Ecto neural progenitor cell (in vitro differentiated cells): ENCODE measurements at regions not wholly inside any gene's neighbourhood (a gene's known extent, or its start where the extent isn't known, plus 50 kb on each side); places are given as distances from the start of the nearest gene placed in this dataset.

Experiments used
- DNase-seq: peaks from one replicate; pipeline ENCODE4 v3.0.0-alpha.2; 2018; ENCODE audit warnings: low spot score

GRCh38 chr10:106467506-106467905, 697.0 kb downstream of the SORCS1 start:
- no peak for DNase-seq

- DNase-seq, result no peak
These were observed 707.0 kb downstream of the SORCS1 start for GRCh38 chr10:106457522-106457921.

- DNase-seq, result no peak
These were observed 710.3 kb downstream of the SORCS1 start for GRCh38 chr10:106454233-106454632.

- no peak for DNase-seq
These were observed 713.5 kb downstream of the SORCS1 start for GRCh38 chr10:106450966-106451365.

GRCh38 chr10:106446920-106447319, 717.6 kb downstream of the SORCS1 start:
- DNase-seq, result no peak

GRCh38 chr10:106442223-106442622, 722.3 kb downstream of the SORCS1 start:
- DNase-seq, result no peak

GRCh38 chr10:106440767-106441166, 723.7 kb downstream of the SORCS1 start:
- DNase-seq, result no peak

GRCh38 chr10:106440355-106440754, 724.2 kb downstream of the SORCS1 start:
- no peak for DNase-seq

- no peak for DNase-seq
These were observed 725.1 kb downstream of the SORCS1 start for GRCh38 chr10:106439366-106439765.

GRCh38 chr10:106438386-106438785, 726.1 kb downstream of the SORCS1 start:
- DNase-seq, result no peak

GRCh38 chr10:106436123-106436715, 728.3 kb downstream of the SORCS1 start:
- no peak for DNase-seq

- no peak for DNase-seq
These were observed 729.4 kb downstream of the SORCS1 start for GRCh38 chr10:106435081-106435480.

GRCh38 chr10:106424981-106425380, 739.5 kb downstream of the SORCS1 start:
- DNase-seq, result no peak

- DNase-seq, result no peak
These were observed 740.5 kb downstream of the SORCS1 start for GRCh38 chr10:106424054-106424453.

GRCh38 chr10:106410331-106410730, 754.2 kb downstream of the SORCS1 start:
- no peak for DNase-seq

- no peak for DNase-seq
These were observed 759.4 kb downstream of the SORCS1 start for GRCh38 chr10:106405141-106405540.

- DNase-seq, result no peak
These were observed 762.0 kb downstream of the SORCS1 start for GRCh38 chr10:106402458-106402857.

- no peak for DNase-seq
These were observed 762.5 kb downstream of the SORCS1 start for GRCh38 chr10:106401967-106402366.

GRCh38 chr10:106401161-106401560, 763.3 kb downstream of the SORCS1 start:
- DNase-seq, result no peak

- DNase-seq, result no peak
These were observed 765.4 kb downstream of the SORCS1 start for GRCh38 chr10:106399112-106399511.

- DNase-seq, result no peak
These were observed 768.3 kb downstream of the SORCS1 start for GRCh38 chr10:106396192-106396591.

GRCh38 chr10:106395041-106395749, 769.3 kb downstream of the SORCS1 start:
- no peak for DNase-seq

- DNase-seq, result no peak
These were observed 771.7 kb downstream of the SORCS1 start for GRCh38 chr10:106392778-106393177.

- DNase-seq, result no peak
These were observed 777.4 kb downstream of the SORCS1 start for GRCh38 chr10:106387063-106387462.
